Mucosa of rectum (tissue), 2 donors: ENCODE measurements at regions not wholly inside any gene's neighbourhood (a gene's known extent, or its start where the extent isn't known, plus 50 kb on each side); places are given as distances from the start of the nearest gene placed in this dataset.
"Not testable (repeated sequence)": the region's sequence is repeated elsewhere in the genome, so short reads cannot be mapped to it uniquely, and the experiment has no call there.

ENCODE experiments used
- H3K27ac ChIP-seq, 2 donors: one replicate each; pipeline ENCODE4 v1.7.0; 2013; ENCODE audit warnings: inconsistent platforms in 2 of 2, low read depth in 2 of 2, low read length in 2 of 2
- H3K27me3 ChIP-seq, 2 donors: one replicate each; pipeline ENCODE4 v1.7.0; 2013; ENCODE audit warnings: low read length in 2 of 2; ENCODE audit not compliant: control insufficient read depth in 2 of 2, insufficient read depth in 2 of 2
- H3K36me3 ChIP-seq, 2 donors: one replicate each; pipeline ENCODE4 v1.7.0; 2013; ENCODE audit warnings: low read length in 2 of 2; ENCODE audit not compliant: control insufficient read depth in 2 of 2, insufficient read depth in 2 of 2
- H3K4me1 ChIP-seq, 2 donors: one replicate each; pipeline ENCODE4 v1.7.0; 2013; ENCODE audit warnings: low read length in 2 of 2, mild to moderate bottlenecking in 1 of 2; ENCODE audit not compliant: control insufficient read depth in 2 of 2, insufficient read depth in 2 of 2
- H3K4me3 ChIP-seq, 2 donors: one replicate each; pipeline ENCODE4 v1.7.0; 2013; ENCODE audit warnings: low read length in 2 of 2
- H3K9ac ChIP-seq, 2 donors: one replicate each; pipeline ENCODE4 v1.7.0; 2013; ENCODE audit warnings: low read length in 2 of 2, low read depth in 1 of 2, mild to moderate bottlenecking in 1 of 2
- H3K9me3 ChIP-seq, 2 donors: one replicate each; pipeline ENCODE4 v1.7.0; 2013; ENCODE audit warnings: low read length in 2 of 2; ENCODE audit not compliant: control insufficient read depth in 2 of 2
- donor health status: healthy.
- donor health status: Normal muscosa, but diverticular disease.

- no peaks in the 10 kb centered on the region for H3K27me3 ChIP-seq
- peaks cover 0 to 7% of the 10 kb centered on the region in 2 donors for H3K4me1 ChIP-seq
- H3K4me3 ChIP-seq = no peak overlapping the region
- H3K9ac ChIP-seq = no peak overlapping the region
- no peaks in the 10 kb centered on the region for H3K9me3 ChIP-seq
- no peaks in the 10 kb centered on the region for H3K36me3 ChIP-seq
- no peak overlapping the region for H3K27ac ChIP-seq
Measured at GRCh38 chr20:23143986-23144690, 58.0 kb upstream of the CD93 start.

DNA sequence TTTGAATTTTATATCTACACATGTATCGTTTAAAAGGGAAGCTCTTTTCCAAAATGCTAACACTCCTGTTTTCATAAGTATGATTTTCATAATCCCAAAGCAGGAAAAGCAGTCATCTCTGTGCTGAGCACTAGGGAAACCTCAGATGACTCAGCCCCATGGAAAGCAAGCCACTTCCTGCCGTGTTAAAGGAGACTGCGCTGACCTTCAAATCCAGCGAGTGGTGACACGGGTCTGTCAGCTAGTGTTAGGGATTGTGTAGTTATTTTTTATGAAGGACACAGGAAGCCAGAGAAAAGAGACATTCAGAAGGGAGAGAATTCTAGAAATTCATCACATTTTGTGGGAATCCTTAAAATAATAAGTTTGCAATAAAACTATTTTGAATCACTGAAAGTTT is 57.0 kb upstream of the CD93 start:
- no peaks in the 10 kb centered on the region for H3K27me3 ChIP-seq
- no peaks in the 10 kb centered on the region for H3K36me3 ChIP-seq
- no peak overlapping the region for H3K9ac ChIP-seq
- H3K9me3 ChIP-seq = no peaks in the 10 kb centered on the region
- peaks cover 0 to 3% of the 10 kb centered on the region in 2 donors for H3K4me1 ChIP-seq
- H3K27ac ChIP-seq = peak overlapping the region in 1 of 2 donors; percentile 55
- H3K4me3 ChIP-seq = no peak overlapping the region

- no peaks in the 10 kb centered on the region for H3K4me1 ChIP-seq
- no peak overlapping the region for H3K9ac ChIP-seq
- H3K36me3 ChIP-seq = no peaks in the 10 kb centered on the region
- peak overlapping the region; percentile 55 to 71 for H3K27ac ChIP-seq
- H3K27me3 ChIP-seq = no peaks in the 10 kb centered on the region
- no peak overlapping the region for H3K4me3 ChIP-seq
- no peaks in the 10 kb centered on the region for H3K9me3 ChIP-seq
Measured at GRCh38 chr20:23142162-23143050, 56.3 kb upstream of the CD93 start.

- H3K36me3 ChIP-seq = no peaks in the 10 kb centered on the region
- H3K4me1 ChIP-seq = no peaks in the 10 kb centered on the region
- no peak overlapping the region for H3K4me3 ChIP-seq
- no peaks in the 10 kb centered on the region for H3K27me3 ChIP-seq
- H3K9me3 ChIP-seq = no peaks in the 10 kb centered on the region
- H3K9ac ChIP-seq = no peak overlapping the region
- H3K27ac ChIP-seq = peak overlapping the region in 1 of 2 donors; percentile 55
Measured at GRCh38 chr20:23141450-23142161, 55.5 kb upstream of the CD93 start.

DNA sequence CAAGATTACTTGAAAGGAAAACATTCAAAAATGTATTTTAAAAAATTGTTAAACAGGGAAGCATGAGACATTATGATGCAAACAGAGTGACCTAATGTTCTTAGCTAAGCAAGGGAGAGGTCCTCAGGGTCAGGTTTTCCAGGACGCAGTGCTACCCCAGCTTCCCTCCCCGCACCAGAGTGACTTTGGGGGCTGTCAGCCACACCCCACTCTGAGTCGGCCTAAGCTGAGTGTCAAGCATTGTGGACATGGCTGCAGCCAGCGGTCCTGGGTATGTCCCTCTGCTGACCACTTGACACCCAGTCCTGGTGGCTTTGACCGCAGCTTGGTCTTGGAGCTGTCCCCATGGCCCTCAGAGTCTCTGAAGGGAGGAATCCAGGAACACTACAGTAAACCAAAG is 54.9 kb upstream of the CD93 start:
- H3K27me3 ChIP-seq = no peaks in the 10 kb centered on the region
- H3K27ac ChIP-seq = no peak overlapping the region
- no peaks in the 10 kb centered on the region for H3K36me3 ChIP-seq
- H3K4me3 ChIP-seq = no peak overlapping the region
- no peak overlapping the region for H3K9ac ChIP-seq
- H3K4me1 ChIP-seq = no peaks in the 10 kb centered on the region
- H3K9me3 ChIP-seq = no peaks in the 10 kb centered on the region

GRCh38 chr20:23139984-23140383 is 53.9 kb upstream of the CD93 start:
- H3K4me1 ChIP-seq, H3K27me3 ChIP-seq, H3K9ac ChIP-seq, H3K4me3 ChIP-seq, H3K27ac ChIP-seq, H3K36me3 ChIP-seq, H3K9me3 ChIP-seq: not testable (repeated sequence)

GRCh38 chr20:23139524-23139923 is 53.4 kb upstream of the CD93 start:
- Histone ChIP-seq H3K36me3 (no peaks in the 10 kb centered on the region), H3K9me3 (no peaks in the 10 kb centered on the region), H3K27me3 (no peaks in the 10 kb centered on the region), H3K4me3 (no peak overlapping the region), H3K9ac (no peak overlapping the region), H3K4me1 (no peaks in the 10 kb centered on the region), H3K27ac (no peak overlapping the region)

DNA sequence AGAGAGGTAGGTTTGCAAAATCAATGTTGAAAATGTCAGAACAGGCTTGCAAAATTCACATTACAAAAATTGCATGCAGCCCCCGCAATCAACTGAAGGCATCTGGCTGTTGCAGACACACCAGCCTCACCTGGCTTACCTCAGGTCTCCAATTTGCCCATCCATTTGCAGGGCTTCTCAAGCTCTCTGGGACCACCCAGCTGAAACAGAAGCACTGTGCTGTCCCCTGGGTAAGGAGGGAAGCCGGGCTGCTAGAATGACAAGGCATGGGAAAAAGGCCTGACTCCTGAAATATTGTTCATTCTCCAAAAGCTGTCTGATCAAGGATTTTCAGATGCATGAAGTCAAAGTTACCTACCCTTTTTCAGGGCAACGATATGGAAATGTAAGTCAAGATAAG is 52.6 kb upstream of the CD93 start:
- H3K27ac ChIP-seq = no peak overlapping the region
- H3K4me3 ChIP-seq = no peak overlapping the region
- H3K9me3 ChIP-seq = no peaks in the 10 kb centered on the region
- no peaks in the 10 kb centered on the region for H3K36me3 ChIP-seq
- no peak overlapping the region for H3K9ac ChIP-seq
- H3K4me1 ChIP-seq = no peaks in the 10 kb centered on the region
- H3K27me3 ChIP-seq = no peaks in the 10 kb centered on the region

- Histone ChIP-seq H3K4me3 (no peak overlapping the region), H3K9me3 (no peaks in the 10 kb centered on the region), H3K36me3 (no peaks in the 10 kb centered on the region), H3K9ac (no peak overlapping the region), H3K27ac (no peak overlapping the region), H3K4me1 (no peaks in the 10 kb centered on the region), H3K27me3 (no peaks in the 10 kb centered on the region)
Measured at GRCh38 chr20:23138226-23138625, 52.1 kb upstream of the CD93 start.
